ENCODE measurements at regions not wholly inside any gene's neighbourhood (a gene's known extent, or its start where the extent isn't known, plus 50 kb on each side); places are given as distances from the start of the nearest gene placed in this dataset.
A peak's percentile ranks its signal among the peaks of the same experiment; 100 is the strongest.
"Not testable (repeated sequence)": the region's sequence is repeated elsewhere in the genome, so short reads cannot be mapped to it uniquely, and the experiment has no call there.

GRCh38 chr9:30995956-30996738, 1388.3 kb upstream of the ACO1 start:
- DNase-seq (ENCODE audit: low read depth): no peak

GRCh38 chr9:30996761-30997160, 1387.7 kb upstream of the ACO1 start:
- DNase-seq (ENCODE audit: low read depth): no peak

GRCh38 chr9:30997291-30997690, 1387.2 kb upstream of the ACO1 start:
- no peak for DNase-seq (ENCODE audit: low read depth)

GRCh38 chr9:31005086-31005665, 1379.3 kb upstream of the ACO1 start:
- no peak for DNase-seq (ENCODE audit: low read depth)

- no peak for DNase-seq (ENCODE audit: low read depth)
Observed at GRCh38 chr9:31013371-31013770, 1371.1 kb upstream of the ACO1 start.

GRCh38 chr9:31023847-31024246, 1360.6 kb upstream of the ACO1 start:
- no peak for DNase-seq (ENCODE audit: low read depth)

GRCh38 chr9:31027678-31028077, 1356.8 kb upstream of the ACO1 start:
- DNase-seq (ENCODE audit: low read depth): no peak

GRCh38 chr9:31028137-31028536, 1356.3 kb upstream of the ACO1 start:
- no peak for DNase-seq (ENCODE audit: low read depth)

- DNase-seq (ENCODE audit: low read depth): peak; percentile 29
Observed at GRCh38 chr9:31030741-31031202, 1353.7 kb upstream of the ACO1 start.

- no peak for DNase-seq (ENCODE audit: low read depth)
Observed at GRCh38 chr9:31032206-31032605, 1352.2 kb upstream of the ACO1 start.

- DNase-seq (ENCODE audit: low read depth): no peak
Observed at GRCh38 chr9:31034311-31034710, 1350.1 kb upstream of the ACO1 start.

GRCh38 chr9:31040564-31040963, 1343.9 kb upstream of the ACO1 start:
- no peak for DNase-seq (ENCODE audit: low read depth)

- DNase-seq (ENCODE audit: low read depth): no peak
Observed at GRCh38 chr9:31045810-31046209, 1338.6 kb upstream of the ACO1 start.

- not testable (repeated sequence) for DNase-seq (ENCODE audit: low read depth)
Observed at GRCh38 chr9:31061592-31061991, 1322.9 kb upstream of the ACO1 start.

GRCh38 chr9:31065691-31066090, 1318.8 kb upstream of the ACO1 start:
- no peak for DNase-seq (ENCODE audit: low read depth)

- DNase-seq (ENCODE audit: low read depth): no peak
Observed at GRCh38 chr9:31067418-31067817, 1317.0 kb upstream of the ACO1 start.

GRCh38 chr9:31071606-31072286, 1312.7 kb upstream of the ACO1 start:
- no peak for DNase-seq (ENCODE audit: low read depth)

GRCh38 chr9:31078175-31078574, 1306.3 kb upstream of the ACO1 start:
- DNase-seq (ENCODE audit: low read depth): no peak

- DNase-seq (ENCODE audit: low read depth): no peak
Observed at GRCh38 chr9:31084350-31084749, 1300.1 kb upstream of the ACO1 start.

GRCh38 chr9:31089549-31090221, 1294.8 kb upstream of the ACO1 start:
- DNase-seq (ENCODE audit: low read depth): peak; percentile 32

- no peak for DNase-seq (ENCODE audit: low read depth)
Observed at GRCh38 chr9:31100311-31100710, 1284.1 kb upstream of the ACO1 start.

GRCh38 chr9:31103836-31104235, 1280.6 kb upstream of the ACO1 start:
- DNase-seq (ENCODE audit: low read depth): no peak

GRCh38 chr9:31104249-31104648, 1280.2 kb upstream of the ACO1 start:
- DNase-seq (ENCODE audit: low read depth): no peak

Measured in stromal cell of bone marrow (primary cell).